Calu3 (cell line): ENCODE measurements at regions not wholly inside any gene's neighbourhood (a gene's known extent, or its start where the extent isn't known, plus 50 kb on each side); places are given as distances from the start of the nearest gene placed in this dataset.
A peak's percentile ranks its signal among the peaks of the same experiment; 100 is the strongest.

ENCODE experiments used
- BruUV-seq: library from RNA; stranded (reverse); fragments of 400-500 nt; replicated peaks from 2 replicates; lab custom pipeline; 2021; lab: Mats Ljungman, UMichigan
- CTCF ChIA-PET: fragments of 300-600 bp; sonication (Branson Sonifier 250); formaldehyde crosslinking; loops from one replicate; lab custom pipeline; 2022; ENCODE audit warnings: antibody characterized with exemption; lab: Charles Lee
- DNase-seq: peaks from one replicate; pipeline ENCODE4 v3.0.0; 2022
- H3K27ac Mint-ChIP-seq: one replicate; pipeline ENCODE4 v1.8.0; 2022; ENCODE audit warnings: mixed read lengths; ENCODE audit not compliant: unreplicated experiment
- H3K27me3 Mint-ChIP-seq: one replicate; pipeline ENCODE4 v1.8.0; 2022; ENCODE audit warnings: mixed read lengths; ENCODE audit not compliant: unreplicated experiment
- H3K36me3 Mint-ChIP-seq: one replicate; pipeline ENCODE4 v1.8.0; 2022; ENCODE audit warnings: mild to moderate bottlenecking, moderate library complexity, mixed read lengths; ENCODE audit not compliant: insufficient read depth, unreplicated experiment
- H3K4me1 Mint-ChIP-seq: one replicate; pipeline ENCODE4 v1.8.0; 2022; ENCODE audit warnings: mild to moderate bottlenecking, low read depth, mixed read lengths; ENCODE audit not compliant: unreplicated experiment
- H3K4me3 Mint-ChIP-seq: one replicate; pipeline ENCODE4 v1.8.0; 2022; ENCODE audit warnings: mild to moderate bottlenecking, low read depth, moderate library complexity, mixed read lengths; ENCODE audit not compliant: unreplicated experiment
- H3K9me3 Mint-ChIP-seq: one replicate; pipeline ENCODE4 v1.8.0; 2022; ENCODE audit warnings: low read depth, mixed read lengths; ENCODE audit not compliant: unreplicated experiment
- intact Hi-C: fragments of 100-400 bp; cut with micrococcal nuclease; formaldehyde crosslinking; loops from one replicate; pipeline ENCODE4 v1.10.0; 2022; ENCODE audit not compliant: unreplicated experiment
- TF ChIP-seq, protein P1 (sequence below): fragments of 200-600 bp; IDR thresholded peaks from one replicate; pipeline ENCODE4 v1.8.0; 2022; ENCODE audit warnings: antibody characterized with exemption; ENCODE audit not compliant: unreplicated experiment

GRCh38 chr9:12462861-12463260 is 230.3 kb upstream of the TYRP1 start:
- CTCF ChIA-PET: no interaction called here
- Mint-ChIP-seq H3K27ac (no peak overlapping the region), H3K9me3 (no peaks in the 10 kb centered on the region), H3K4me3 (no peak overlapping the region), H3K4me1 (no peaks in the 10 kb centered on the region), H3K27me3 (peaks cover 33% of the 10 kb centered on the region), H3K36me3 (no peaks in the 10 kb centered on the region)
- no TSS peak for BruUV-seq
- intact Hi-C loops: no loop called here
- no peak for DNase-seq
- TF ChIP-seq, protein P1, sequence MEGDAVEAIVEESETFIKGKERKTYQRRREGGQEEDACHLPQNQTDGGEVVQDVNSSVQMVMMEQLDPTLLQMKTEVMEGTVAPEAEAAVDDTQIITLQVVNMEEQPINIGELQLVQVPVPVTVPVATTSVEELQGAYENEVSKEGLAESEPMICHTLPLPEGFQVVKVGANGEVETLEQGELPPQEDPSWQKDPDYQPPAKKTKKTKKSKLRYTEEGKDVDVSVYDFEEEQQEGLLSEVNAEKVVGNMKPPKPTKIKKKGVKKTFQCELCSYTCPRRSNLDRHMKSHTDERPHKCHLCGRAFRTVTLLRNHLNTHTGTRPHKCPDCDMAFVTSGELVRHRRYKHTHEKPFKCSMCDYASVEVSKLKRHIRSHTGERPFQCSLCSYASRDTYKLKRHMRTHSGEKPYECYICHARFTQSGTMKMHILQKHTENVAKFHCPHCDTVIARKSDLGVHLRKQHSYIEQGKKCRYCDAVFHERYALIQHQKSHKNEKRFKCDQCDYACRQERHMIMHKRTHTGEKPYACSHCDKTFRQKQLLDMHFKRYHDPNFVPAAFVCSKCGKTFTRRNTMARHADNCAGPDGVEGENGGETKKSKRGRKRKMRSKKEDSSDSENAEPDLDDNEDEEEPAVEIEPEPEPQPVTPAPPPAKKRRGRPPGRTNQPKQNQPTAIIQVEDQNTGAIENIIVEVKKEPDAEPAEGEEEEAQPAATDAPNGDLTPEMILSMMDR: no peak

GRCh38 chr9:12463641-12464040 is 229.5 kb upstream of the TYRP1 start:
- Mint-ChIP-seq H3K27me3 (peaks cover 33% of the 10 kb centered on the region), H3K36me3 (no peaks in the 10 kb centered on the region), H3K4me1 (no peaks in the 10 kb centered on the region), H3K4me3 (no peak overlapping the region), H3K9me3 (no peaks in the 10 kb centered on the region), H3K27ac (no peak overlapping the region)
- CTCF ChIA-PET: no interaction called here
- TF ChIP-seq, protein P1: no peak
- DNase-seq: no peak
- intact Hi-C loops: no loop called here
- BruUV-seq: no TSS peak

- CTCF ChIA-PET: no interaction called here
- Mint-ChIP-seq H3K9me3 (no peaks in the 10 kb centered on the region), H3K27me3 (peaks cover 33% of the 10 kb centered on the region), H3K27ac (no peak overlapping the region), H3K4me3 (no peak overlapping the region), H3K4me1 (no peaks in the 10 kb centered on the region), H3K36me3 (no peaks in the 10 kb centered on the region)
- intact Hi-C loops: no loop called here
- no TSS peak for BruUV-seq
- no peak for DNase-seq
- TF ChIP-seq, protein P1: no peak
Measured at GRCh38 chr9:12464400-12464799, 228.8 kb upstream of the TYRP1 start.

GRCh38 chr9:12464910-12465512 is 228.2 kb upstream of the TYRP1 start:
- Mint-ChIP-seq H3K36me3 (no peaks in the 10 kb centered on the region), H3K4me1 (no peaks in the 10 kb centered on the region), H3K27me3 (peaks cover 33% of the 10 kb centered on the region), H3K9me3 (no peaks in the 10 kb centered on the region), H3K27ac (no peak overlapping the region), H3K4me3 (no peak overlapping the region)
- peak; percentile 4 for DNase-seq
- CTCF ChIA-PET: no interaction called here
- BruUV-seq: no TSS peak
- TF ChIP-seq, protein P1: peak; percentile 52
- intact Hi-C loops: no loop called here
